C4-2B (cell line): ENCODE measurements at regions not wholly inside any gene's neighbourhood (a gene's known extent, or its start where the extent isn't known, plus 50 kb on each side); places are given as distances from the start of the nearest gene placed in this dataset.
"Not testable (repeated sequence)": the region's sequence is repeated elsewhere in the genome, so short reads cannot be mapped to it uniquely, and the experiment has no call there.

Experiments
- H3K27ac ChIP-seq: fragments of 450-650 bp; 2 replicates; pipeline ENCODE4 v1.5.1; 2017
- ZFX ChIP-seq: fragments of 450-650 bp; IDR thresholded peaks from 2 replicates; pipeline ENCODE4 v1.6.1; 2017
- TF ChIP-seq, protein P1 (sequence below): fragments of 450-650 bp; conservative IDR thresholded peaks from 2 replicates; pipeline ENCODE4 v1.5.1; 2017; ENCODE audit warnings: mild to moderate bottlenecking

- no peak for TF ChIP-seq ZFX
- TF ChIP-seq, protein P1, sequence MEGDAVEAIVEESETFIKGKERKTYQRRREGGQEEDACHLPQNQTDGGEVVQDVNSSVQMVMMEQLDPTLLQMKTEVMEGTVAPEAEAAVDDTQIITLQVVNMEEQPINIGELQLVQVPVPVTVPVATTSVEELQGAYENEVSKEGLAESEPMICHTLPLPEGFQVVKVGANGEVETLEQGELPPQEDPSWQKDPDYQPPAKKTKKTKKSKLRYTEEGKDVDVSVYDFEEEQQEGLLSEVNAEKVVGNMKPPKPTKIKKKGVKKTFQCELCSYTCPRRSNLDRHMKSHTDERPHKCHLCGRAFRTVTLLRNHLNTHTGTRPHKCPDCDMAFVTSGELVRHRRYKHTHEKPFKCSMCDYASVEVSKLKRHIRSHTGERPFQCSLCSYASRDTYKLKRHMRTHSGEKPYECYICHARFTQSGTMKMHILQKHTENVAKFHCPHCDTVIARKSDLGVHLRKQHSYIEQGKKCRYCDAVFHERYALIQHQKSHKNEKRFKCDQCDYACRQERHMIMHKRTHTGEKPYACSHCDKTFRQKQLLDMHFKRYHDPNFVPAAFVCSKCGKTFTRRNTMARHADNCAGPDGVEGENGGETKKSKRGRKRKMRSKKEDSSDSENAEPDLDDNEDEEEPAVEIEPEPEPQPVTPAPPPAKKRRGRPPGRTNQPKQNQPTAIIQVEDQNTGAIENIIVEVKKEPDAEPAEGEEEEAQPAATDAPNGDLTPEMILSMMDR: no peak
- H3K27ac ChIP-seq: no peak overlapping the region
These were observed 753.2 kb downstream of the ADCYAP1 start for GRCh38 chr18:1657876-1658275.

GRCh38 chr18:1658908-1659566, 754.4 kb downstream of the ADCYAP1 start:
- no peak for TF ChIP-seq ZFX
- TF ChIP-seq, protein P1: no peak
- no peak overlapping the region for H3K27ac ChIP-seq

- no peak overlapping the region for H3K27ac ChIP-seq
- TF ChIP-seq, protein P1: peak; percentile 94
- TF ChIP-seq ZFX: no peak
These were observed 759.4 kb downstream of the ADCYAP1 start for GRCh38 chr18:1663879-1664705.

- TF ChIP-seq ZFX: no peak
- TF ChIP-seq, protein P1: no peak
- no peak overlapping the region for H3K27ac ChIP-seq
These were observed 760.4 kb downstream of the ADCYAP1 start for GRCh38 chr18:1665079-1665478.

GRCh38 chr18:1668279-1668678, 763.6 kb downstream of the ADCYAP1 start:
- TF ChIP-seq ZFX: no peak
- TF ChIP-seq, protein P1: no peak
- H3K27ac ChIP-seq: no peak overlapping the region

- not testable (repeated sequence) for H3K27ac ChIP-seq
These were observed 767.0 kb downstream of the ADCYAP1 start for GRCh38 chr18:1671710-1672109.

DNA sequence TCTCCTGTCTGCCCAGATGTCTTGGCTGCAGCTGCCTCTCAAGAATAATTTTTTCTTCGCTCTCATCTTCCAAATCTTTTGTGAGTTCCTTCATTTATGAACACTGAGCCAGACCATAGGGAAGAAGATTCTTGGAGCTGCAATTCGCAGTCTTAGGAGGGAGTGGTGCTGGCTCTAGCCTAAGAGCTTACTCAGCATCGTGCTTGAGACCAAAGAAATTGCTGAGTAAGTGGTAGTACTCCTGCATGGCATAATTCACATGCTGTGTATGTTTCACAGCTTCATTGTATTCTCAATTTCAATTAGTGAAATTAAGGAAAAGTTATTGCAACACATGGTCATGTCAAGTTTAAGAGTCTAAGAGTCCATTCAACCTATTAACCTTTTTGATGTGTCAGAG, 771.7 kb downstream of the ADCYAP1 start:
- H3K27ac ChIP-seq: no peak overlapping the region
- TF ChIP-seq, protein P1: no peak
- TF ChIP-seq ZFX: no peak
